GM12891 (cell line): ENCODE measurements at regions not wholly inside any gene's neighbourhood (a gene's known extent, or its start where the extent isn't known, plus 50 kb on each side); places are given as distances from the start of the nearest gene placed in this dataset.

Source experiments
- POLR2A ChIP-seq: IDR thresholded peaks from 2 replicates; pipeline ENCODE4 v1.6.1; 2011; ENCODE audit warnings: low read depth, low read length, control low read depth
- POLR2AphosphoS5 ChIP-seq: IDR thresholded peaks from 2 replicates; pipeline ENCODE4 v1.6.1; 2011; ENCODE audit warnings: low read depth, low read length, control low read depth

DNA sequence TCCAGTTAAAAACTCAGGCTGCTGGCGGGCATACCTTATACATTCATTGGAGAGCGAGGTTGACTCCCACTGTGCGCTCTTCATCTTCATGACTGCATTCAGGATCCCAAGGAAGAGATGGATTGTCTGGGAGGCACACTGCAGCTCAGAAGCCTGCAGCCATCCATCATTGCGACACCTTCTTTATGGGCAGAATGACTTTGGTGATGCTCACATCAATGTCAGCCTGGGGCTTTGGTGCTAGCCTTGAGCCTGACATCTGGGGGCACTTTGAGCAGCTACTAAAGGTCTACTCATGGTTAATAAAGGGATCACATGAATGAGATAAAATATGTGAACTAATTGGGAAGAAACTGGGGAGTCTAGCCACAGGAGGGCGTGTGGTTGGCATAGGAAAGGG is 229.3 kb downstream of the PRDM2 start:
- no peak for TF ChIP-seq POLR2AphosphoS5
- no peak for TF ChIP-seq POLR2A
